ENCODE measurements at regions not wholly inside any gene's neighbourhood (a gene's known extent, or its start where the extent isn't known, plus 50 kb on each side); places are given as distances from the start of the nearest gene placed in this dataset.

- TF ChIP-seq CTCF (IDR thresholded peaks at IDR 0.05; ENCODE audit: control extremely low read depth in 1 of 3, insufficient read depth in 1 of 3, low read depth in 1 of 3, low read length in 3 of 3) (no peak), SIRT6 (IDR thresholded peaks at IDR 0.05; ENCODE audit: low read length) (no peak), BACH1 (IDR thresholded peaks at IDR 0.05; ENCODE audit: low read length) (no peak), KDM1A (IDR thresholded peaks at IDR 0.05; ENCODE audit: borderline replicate concordance, low read length) (no peak)
Measured at GRCh38 chr6:97364327-97364726, 81.3 kb upstream of the MMS22L start.
